ENCODE measurements at regions not wholly inside any gene's neighbourhood (a gene's known extent, or its start where the extent isn't known, plus 50 kb on each side); places are given as distances from the start of the nearest gene placed in this dataset.

DNA sequence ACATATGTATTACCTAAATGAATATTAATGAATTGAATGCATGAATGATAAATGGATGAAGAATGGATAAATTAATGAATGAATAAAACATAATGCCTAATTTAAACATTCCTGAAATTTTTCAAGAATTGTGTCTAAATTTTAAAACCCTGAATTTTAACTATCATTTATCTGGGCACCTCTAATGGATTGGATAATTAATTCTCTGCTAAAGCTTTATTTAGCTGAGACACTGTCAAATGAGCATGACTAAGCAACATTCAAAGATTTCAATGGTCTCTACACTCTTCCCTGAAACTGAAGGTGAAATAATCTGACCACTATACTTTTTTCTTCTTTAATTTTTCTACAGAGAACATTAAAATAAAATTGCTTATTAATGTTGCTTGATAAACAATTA is 1197.7 kb downstream of the C4orf33 start:
- H3K4me3 ChIP-seq (ENCODE audit: control insufficient read depth, low read depth, low read length) = no peak overlapping the region
- no peak for DNase-seq (ENCODE audit: low read depth)
- no peak for TF ChIP-seq CTCF (IDR thresholded peaks at IDR 0.05; ENCODE audit: control insufficient read depth, insufficient read depth, low read depth, low read length, missing control alignments)

DNA sequence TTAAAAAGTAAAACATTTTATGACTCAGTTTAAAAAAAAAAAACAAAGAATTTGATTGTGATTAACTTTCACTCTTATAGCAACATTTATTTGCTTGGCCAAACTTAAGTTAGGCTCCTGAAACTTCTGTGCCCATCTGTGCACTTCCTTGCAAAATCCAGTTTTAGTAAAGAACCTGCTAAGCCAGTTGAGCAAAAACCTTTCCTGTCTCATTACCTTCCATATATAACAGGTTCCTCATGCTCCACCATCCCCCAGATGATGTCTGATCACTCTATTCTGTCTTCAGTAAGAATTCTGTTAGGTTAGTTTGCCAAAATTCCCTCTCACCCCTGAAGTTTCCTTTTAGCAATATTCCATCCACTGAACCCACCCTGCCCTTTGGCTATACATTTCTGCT is 1200.5 kb downstream of the C4orf33 start:
- TF ChIP-seq CTCF (IDR thresholded peaks at IDR 0.05; ENCODE audit: control insufficient read depth, insufficient read depth, low read depth, low read length, missing control alignments) = no peak
- H3K4me3 ChIP-seq (ENCODE audit: control insufficient read depth, low read depth, low read length) = no peak overlapping the region
- no peak for DNase-seq (ENCODE audit: low read depth)

DNA sequence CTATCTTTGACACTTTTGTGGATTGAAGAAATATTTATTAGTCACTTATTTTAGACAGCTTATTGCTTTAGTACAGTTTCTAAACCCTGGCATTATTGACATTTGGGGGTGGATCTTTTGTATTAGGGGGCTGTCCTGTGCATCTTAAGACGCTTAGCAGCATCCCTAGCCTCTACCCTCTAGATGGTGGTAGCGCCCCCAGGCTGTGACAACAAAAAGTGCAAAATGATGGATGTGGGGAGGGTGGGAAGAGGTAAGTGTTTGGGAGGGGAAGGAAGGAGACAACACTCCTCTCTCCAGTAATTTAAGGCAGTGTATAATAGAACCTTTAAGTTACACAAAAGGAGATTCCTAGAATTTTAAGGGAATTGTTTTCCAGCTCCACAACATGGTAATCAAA is 1210.6 kb downstream of the C4orf33 start:
- DNase-seq (ENCODE audit: low read depth) = no peak
- no peak for TF ChIP-seq CTCF (IDR thresholded peaks at IDR 0.05; ENCODE audit: control insufficient read depth, insufficient read depth, low read depth, low read length, missing control alignments)

DNA sequence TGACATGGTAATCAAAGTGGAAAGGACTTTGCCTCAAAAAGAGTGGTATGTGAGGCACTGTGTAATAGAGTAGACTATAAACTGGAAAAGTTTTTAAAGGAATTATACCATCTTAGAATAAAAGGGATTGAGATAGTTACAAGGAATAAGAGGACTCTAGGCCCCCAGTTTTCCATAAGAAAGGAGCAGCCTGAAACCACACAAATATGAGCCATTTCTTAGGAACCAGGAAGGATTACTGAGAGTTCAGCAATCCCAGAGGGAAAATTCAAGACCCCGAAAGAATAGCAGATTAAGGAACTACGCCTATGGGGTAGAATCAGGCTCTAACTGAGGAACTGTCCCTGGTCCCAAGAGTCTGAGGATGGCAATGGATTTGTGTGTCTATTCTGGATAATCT is 1213.3 kb downstream of the C4orf33 start:
- TF ChIP-seq CTCF (IDR thresholded peaks at IDR 0.05; ENCODE audit: control insufficient read depth, insufficient read depth, low read depth, low read length, missing control alignments) = no peak
- no peak for DNase-seq (ENCODE audit: low read depth)
- no peak overlapping the region for H3K4me3 ChIP-seq (ENCODE audit: control insufficient read depth, low read depth, low read length)

More for the DNA sequence above, 1210.6 kb downstream of the C4orf33 start:
- no peak overlapping the region for H3K4me3 ChIP-seq (ENCODE audit: control insufficient read depth, low read depth, low read length)

DNA sequence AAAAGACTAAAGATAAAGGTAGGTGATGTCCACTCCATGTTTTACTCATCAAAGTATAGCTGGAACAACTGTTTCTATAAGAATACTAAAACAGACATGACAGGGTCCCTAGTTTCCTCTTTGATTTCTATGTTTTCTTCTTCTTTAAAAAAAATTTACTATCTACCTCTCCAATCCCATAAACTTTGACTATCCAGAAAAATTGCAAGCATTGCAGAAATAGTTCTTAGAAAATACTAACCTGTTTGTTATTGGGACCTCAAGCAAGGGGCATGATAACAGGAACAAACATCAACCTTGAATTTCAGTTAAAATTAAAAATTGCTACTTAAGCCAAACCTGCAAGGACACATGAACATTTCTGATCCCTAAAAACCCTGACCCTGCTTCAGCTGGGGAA is 1226.5 kb downstream of the C4orf33 start:
- no peak overlapping the region for H3K4me3 ChIP-seq (ENCODE audit: control insufficient read depth, low read depth, low read length)
- DNase-seq (ENCODE audit: low read depth) = no peak
- no peak for TF ChIP-seq CTCF (IDR thresholded peaks at IDR 0.05; ENCODE audit: control insufficient read depth, insufficient read depth, low read depth, low read length, missing control alignments)

- no peak overlapping the region for H3K4me3 ChIP-seq (ENCODE audit: control insufficient read depth, low read depth, low read length)
- DNase-seq (ENCODE audit: low read depth) = no peak
- no peak for TF ChIP-seq CTCF (IDR thresholded peaks at IDR 0.05; ENCODE audit: control insufficient read depth, insufficient read depth, low read depth, low read length, missing control alignments)
Measured at GRCh38 chr4:130329036-130329435, 1233.1 kb downstream of the C4orf33 start.

- DNase-seq (ENCODE audit: low read depth) = no peak
- TF ChIP-seq CTCF (IDR thresholded peaks at IDR 0.05; ENCODE audit: control insufficient read depth, insufficient read depth, low read depth, low read length, missing control alignments) = no peak
- H3K4me3 ChIP-seq (ENCODE audit: control insufficient read depth, low read depth, low read length) = no peak overlapping the region
Measured at GRCh38 chr4:130333241-130333759, 1237.3 kb downstream of the C4orf33 start.
